NB4 (cell line): ENCODE measurements at regions not wholly inside any gene's neighbourhood (a gene's known extent, or its start where the extent isn't known, plus 50 kb on each side); places are given as distances from the start of the nearest gene placed in this dataset.

Experiments used
- POLR2A ChIP-seq: IDR thresholded peaks from 2 replicates; pipeline ENCODE4 v1.6.1; 2011; ENCODE audit warnings: mild to moderate bottlenecking; ENCODE audit not compliant: insufficient read length; ENCODE audit errors: extremely low read depth
- TF ChIP-seq, protein P1 (sequence below): IDR thresholded peaks from one replicate; pipeline ENCODE4 v1.5.1; 2012; ENCODE audit warnings: low read depth, low read length

DNA sequence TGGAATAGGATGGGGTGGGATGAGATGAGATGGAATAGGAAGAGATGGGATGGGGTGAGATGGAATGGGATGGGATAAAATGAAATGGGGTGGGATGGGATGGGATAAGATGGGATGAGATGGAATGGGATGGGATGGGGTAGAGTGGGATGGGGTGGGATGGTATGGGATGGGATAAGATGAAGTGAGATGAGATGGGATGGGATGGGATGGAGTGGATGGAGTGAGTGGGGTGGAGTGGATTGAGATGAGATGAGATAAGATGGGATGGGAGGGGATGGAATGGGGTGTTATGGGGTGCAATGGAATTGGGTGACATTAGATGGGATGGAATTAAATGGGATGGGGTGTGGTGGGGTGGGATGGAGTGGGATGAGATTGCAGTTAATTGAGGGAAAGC lies 279.2 kb upstream of the CDH5 start:
- no peak for TF ChIP-seq POLR2A
- TF ChIP-seq, protein P1, sequence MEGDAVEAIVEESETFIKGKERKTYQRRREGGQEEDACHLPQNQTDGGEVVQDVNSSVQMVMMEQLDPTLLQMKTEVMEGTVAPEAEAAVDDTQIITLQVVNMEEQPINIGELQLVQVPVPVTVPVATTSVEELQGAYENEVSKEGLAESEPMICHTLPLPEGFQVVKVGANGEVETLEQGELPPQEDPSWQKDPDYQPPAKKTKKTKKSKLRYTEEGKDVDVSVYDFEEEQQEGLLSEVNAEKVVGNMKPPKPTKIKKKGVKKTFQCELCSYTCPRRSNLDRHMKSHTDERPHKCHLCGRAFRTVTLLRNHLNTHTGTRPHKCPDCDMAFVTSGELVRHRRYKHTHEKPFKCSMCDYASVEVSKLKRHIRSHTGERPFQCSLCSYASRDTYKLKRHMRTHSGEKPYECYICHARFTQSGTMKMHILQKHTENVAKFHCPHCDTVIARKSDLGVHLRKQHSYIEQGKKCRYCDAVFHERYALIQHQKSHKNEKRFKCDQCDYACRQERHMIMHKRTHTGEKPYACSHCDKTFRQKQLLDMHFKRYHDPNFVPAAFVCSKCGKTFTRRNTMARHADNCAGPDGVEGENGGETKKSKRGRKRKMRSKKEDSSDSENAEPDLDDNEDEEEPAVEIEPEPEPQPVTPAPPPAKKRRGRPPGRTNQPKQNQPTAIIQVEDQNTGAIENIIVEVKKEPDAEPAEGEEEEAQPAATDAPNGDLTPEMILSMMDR: no peak
